HG02798 (cell line): ENCODE measurements at regions not wholly inside any gene's neighbourhood (a gene's known extent, or its start where the extent isn't known, plus 50 kb on each side); places are given as distances from the start of the nearest gene placed in this dataset.

ENCODE experiments used
- ATAC-seq: cut with Tn5 transposase; IDR thresholded peaks from one replicate; pipeline ENCODE4 v1.9.1; 2021; ENCODE audit warnings: mild to moderate bottlenecking; ENCODE audit not compliant: unreplicated experiment, poor library complexity

DNA sequence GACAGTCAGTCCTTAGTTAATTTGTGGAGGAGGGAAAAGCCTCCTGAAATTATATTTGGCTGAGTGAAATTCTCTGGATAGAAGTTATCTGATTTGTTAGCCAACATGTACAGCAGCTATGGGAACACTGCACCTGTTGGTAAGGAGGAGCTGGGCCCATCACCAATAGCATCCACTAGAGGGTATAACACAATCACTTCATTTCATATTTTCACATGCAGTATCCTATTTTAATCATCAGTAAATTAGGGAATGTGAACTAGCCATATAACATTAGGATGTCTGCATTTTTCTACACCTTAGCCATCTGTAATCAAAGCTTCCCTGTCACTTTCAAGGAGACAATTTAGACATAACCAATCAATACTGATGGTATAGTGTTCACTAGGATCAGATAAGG lies 818.4 kb upstream of the CDH2 start:
- ATAC-seq = no peak

DNA sequence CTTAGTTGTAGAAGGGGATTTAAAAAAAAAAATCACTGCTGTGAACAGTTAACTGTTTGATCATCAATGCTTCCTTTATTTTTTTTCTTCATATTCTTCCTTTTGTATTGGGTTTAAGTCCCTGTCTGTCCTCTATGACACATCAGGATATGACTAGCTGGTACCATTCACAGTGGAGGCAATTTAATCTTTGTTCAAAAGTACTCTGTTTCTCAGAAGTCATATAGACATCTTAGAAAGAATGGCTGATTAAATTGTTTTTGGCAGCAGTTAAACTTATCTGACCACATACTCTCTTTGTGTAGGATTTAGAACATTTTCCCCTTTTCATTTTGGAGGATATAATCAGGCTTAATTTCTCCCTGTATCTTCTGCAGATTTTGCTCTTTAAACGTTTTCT lies 807.8 kb upstream of the CDH2 start:
- ATAC-seq = no peak

DNA sequence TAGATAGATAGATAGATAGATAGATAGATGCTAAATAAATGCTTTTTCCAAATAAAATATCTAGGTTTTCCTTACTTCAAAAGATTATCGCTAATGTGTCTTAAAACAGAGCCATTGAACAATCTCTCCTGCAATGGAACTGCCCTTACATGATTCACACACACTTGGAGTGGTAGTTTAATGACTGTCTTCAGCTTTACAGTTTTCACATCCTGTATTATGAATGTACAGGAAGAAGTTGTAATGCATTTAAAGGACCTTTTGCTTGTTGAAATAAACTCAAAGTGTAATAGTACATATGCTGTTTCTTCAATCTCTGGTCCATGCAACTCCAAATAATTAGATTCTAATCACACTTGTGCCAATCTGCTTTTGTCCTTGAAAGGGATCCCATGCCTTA lies 797.6 kb upstream of the CDH2 start:
- no peak for ATAC-seq

DNA sequence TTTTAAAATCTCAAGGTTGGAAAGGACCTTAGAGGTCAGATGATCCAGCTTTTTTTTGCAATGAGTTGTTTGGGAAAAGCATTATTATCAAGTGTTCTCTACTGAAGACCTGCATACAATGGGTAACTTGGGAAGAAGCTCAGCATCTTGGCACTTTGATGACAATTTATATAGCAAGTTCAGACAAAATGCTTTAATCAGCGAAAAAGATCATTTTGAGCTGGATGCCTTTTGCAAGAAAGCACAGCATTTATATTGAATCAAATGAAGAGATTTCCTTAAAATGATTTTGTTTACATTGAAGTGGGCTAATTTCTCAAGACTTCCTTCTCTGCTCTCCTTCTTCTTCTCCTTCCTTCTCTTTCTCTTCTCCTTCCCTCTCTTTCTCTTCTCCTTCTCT lies 796.4 kb upstream of the CDH2 start:
- ATAC-seq = no peak

DNA sequence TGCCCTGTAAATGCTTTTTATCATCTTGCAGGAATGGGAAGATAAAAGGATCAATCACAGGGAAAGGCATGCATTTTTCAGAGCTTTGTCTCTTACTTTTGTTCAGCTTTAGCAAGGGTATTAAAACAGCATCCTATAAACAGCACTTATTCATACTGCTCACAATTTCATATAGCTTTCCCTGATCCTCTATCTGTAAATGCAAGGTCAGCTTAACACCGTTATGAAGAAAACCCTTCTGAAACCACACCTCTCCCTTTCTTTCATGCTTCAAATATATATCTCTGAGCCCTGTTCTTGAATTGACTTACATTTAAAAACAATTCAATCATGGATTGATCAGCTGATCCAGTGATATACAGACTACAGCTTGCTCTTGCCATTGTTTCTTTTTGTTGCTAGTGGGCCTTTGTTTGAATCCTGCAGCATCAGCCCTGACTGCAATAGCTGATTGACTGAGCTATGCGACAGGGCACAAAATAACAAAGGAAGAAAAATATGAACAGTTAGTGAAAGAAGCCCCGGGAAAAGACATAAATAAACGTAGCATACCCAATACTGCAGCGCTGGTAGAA lies 795.5 kb upstream of the CDH2 start:
- no peak for ATAC-seq

DNA sequence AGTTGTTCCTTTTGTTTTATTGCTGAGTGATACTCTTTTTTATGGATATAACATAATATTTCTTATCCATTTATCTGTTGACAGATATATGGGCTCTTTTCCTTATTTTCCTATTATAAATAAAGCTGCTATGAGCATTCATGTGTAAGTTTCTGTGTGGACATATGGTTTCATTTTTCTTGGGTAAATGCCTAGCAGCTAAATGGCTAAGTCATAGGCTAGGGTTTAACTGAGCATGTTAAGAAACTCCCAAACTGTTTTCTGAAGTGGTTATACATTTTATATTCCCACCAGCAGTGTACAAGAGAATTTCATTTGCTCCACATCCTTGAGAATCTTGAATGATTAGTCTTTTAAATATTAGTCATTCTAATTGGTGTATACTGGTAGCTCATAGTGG lies 786.6 kb upstream of the CDH2 start:
- ATAC-seq = no peak

DNA sequence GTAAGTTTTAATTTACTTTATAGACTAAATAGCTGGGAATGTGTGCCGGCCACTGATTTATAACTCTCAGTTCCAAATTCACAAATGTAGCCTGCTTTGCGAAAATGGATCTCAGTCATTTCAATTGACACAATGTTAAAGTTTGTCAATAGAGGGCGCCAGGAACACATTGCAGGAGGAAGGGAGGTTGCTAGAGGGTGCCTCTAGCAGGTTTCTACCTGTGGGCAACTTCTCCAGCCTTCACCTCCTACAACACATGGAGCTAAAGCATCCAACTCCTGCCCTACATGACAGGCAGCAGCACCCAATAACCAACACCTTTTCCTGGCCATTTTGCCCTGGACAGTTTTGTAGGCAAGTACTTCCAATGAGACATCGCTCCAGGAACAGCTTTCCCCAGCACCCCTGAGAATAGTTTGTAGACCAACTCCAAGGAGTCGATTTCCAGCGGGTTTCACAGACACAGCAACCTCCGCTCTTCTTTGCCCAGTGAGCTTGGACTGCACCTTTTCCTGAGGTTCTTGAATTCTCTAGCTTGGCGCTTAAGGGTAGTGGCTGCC lies 784.8 kb upstream of the CDH2 start:
- no peak for ATAC-seq

DNA sequence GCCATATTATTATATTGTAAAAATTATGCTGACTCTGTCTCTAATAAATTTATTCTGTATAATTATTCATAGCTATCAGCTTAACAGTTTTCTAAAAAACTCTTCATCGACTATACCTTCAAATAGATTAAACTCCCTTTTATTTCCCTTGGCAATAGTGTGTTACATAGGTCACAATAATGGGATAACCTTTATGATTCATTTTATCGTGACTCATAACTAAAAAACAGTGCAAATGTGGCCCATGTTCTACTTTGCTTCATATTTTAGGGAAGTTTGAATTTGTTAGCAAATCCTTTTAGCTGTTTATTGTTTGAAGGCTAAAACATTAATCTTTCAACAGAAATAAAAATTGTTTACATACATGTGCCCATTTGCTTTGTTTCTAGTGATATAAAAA lies 783.2 kb upstream of the CDH2 start:
- ATAC-seq = no peak

DNA sequence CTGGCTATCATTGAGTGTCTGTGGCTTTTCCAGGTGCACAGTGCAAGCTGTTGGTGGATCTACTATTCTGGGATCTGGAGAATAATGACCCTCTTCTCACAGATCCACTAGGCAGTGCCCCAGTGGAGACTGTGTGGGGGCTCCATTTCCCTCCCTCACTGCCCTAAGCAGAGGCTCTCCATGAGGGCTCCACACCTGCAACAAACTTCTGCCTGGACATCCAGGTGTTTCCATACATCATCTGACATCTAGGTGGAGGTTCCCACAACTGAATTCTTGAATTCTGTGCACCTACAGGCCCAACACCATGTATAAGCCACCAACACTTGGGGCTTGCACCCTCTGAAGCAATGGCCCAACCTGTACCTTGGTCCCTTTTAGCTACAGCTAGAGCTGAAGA lies 775.4 kb upstream of the CDH2 start:
- ATAC-seq = no peak

DNA sequence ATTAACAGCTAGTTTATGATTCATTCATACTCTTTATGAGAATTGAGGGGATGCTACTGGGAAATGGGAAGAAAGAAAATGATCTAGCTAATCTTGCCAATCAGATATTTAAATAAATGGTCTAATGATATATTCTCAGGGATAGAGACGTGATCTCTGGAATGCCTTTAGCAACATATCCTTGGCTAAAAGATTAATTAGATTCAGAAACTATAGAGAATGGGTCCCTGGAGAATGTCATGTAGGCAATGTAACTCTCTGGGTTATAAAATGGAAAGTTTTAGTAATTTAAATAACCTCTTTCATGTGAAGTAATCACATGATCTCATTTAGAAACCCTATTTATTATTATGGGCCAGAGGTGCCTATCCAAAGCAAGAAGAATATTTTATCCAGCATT lies 771.0 kb upstream of the CDH2 start:
- no peak for ATAC-seq

DNA sequence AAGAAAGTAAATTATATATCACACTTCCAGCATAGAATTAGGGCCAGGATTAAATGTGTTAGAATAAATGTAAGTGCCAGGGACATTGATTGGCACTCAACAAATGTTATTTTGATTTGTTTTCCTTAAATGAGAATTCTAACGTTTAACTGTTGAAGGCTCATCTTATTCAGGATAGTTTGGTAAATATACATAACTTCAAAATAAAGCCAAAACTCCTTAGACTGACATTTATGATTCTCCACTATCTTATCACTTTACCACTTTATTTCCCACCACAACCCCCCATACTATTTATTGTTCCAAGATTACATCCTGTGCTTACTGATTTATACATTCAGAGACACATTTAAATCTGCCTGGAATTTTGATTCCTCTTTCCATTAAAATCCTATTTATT lies 769.5 kb upstream of the CDH2 start:
- no peak for ATAC-seq

DNA sequence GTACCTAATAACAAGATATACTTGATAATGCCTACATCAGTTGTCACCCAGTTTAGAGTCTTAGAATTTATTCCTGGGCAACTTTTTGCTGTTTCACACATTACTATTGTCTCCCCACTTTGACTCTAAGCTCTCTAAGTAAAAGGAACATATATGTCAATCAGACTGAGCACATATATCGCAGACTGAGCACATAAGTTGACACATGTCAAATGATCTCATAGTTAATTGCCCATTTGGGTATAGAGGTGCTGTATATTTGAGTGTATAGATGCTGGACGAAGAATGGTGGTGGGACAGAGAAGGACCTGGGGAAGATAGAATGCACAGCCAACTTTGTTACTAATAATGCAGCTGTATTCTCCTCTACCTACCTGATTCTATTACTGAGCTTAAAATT lies 746.0 kb upstream of the CDH2 start:
- no peak for ATAC-seq

DNA sequence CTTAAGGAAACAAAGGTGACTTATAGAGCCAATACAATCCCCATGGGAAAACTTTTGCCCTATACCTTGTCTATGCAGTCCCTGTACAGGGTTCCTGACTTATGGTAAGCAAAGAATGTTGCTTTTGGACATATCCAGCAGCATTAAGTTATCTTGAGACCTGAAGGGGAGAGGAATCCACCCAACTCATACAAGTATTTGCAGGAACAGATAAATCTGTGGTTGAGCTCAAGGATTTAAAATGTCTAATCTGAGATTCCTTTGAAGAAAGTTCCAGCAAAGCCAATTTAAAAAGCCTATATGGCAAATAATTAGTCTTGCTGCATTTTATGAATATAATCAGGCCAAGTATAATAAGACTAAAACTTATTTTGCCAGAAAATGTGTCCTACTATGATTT lies 739.5 kb upstream of the CDH2 start:
- no peak for ATAC-seq

DNA sequence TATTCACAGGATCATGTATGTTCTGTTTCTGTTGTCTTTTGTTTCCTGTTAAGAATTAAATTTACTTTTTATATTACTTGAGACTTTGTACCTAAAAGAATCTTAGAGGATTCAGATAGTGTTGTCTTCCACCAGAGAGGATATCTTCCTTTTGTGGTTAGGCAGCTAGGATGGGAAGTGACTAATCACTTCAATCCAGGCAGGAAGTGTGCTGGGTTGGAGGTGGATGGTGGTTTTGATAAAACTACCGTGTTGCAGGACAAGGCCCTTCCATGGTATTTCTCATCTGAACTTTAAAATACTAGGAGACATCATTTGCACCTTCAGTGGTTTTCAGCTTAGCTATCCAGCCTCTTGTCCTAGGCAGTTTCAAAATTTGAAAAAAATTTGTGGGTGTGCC lies 728.6 kb upstream of the CDH2 start:
- no peak for ATAC-seq

DNA sequence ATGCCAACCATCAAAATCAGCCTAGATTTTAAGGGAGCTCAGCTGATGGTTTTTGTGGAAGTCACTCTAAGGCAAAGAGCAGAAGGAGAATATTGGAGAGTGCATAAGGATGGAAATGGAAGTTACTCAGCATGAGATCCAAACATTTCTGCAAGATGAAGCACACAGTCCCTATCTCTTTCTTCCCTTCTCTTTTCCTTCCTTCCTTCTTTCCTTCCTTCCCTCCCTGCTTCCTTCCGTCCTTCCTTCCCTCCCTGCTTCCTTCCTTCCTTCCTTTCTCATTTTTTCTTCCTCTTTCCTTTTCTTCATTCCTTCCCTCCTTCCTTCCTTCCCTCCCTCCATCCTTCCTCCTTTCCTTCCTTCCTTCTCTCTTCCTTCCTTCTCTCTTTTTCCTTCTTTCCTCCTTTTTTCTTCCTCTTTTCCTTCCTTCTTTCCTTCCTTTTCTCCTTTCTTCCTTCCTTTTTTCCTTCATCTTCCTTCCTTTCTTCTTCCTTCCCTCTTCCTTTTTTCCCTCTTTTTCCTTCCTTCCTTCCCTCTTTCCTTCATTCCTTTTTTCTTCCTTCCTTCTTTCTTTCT lies 727.9 kb upstream of the CDH2 start:
- ATAC-seq = no peak

DNA sequence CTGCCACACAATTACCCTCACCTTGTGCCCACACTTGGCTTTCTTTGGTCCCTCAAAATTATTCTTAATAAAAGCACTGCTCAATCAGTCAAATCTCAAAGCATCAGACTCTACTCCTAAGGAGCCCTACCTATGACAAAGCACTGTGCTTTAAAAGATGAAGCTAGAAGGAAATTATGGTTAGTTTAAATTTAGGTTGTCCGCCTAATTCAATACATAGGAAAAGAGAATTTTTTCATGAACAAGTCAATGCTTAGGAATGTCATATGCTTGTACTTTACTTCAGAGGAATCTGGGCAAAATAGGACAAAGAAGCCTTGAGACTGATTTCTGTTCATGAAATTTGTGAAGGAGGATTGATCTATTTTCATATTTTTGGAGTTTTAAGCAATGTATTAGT lies 726.4 kb upstream of the CDH2 start:
- no peak for ATAC-seq

DNA sequence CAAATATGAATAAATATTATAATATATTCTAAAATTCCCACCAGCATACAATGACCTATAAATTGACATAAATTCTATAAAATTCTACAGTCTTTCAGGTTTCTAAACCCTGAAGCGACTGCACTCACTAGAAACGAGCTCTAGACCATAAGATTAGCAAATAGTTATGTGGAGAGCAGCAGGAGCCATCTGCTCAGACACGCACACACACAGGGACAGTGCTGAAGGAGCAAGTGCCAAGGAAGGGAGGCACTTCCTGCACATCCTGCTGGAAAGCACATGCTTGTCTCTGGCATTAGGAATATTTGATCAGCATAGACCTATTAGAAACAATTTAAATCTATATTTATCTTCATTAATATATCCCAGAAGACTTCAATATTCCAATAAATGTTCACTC lies 713.9 kb upstream of the CDH2 start:
- no peak for ATAC-seq

DNA sequence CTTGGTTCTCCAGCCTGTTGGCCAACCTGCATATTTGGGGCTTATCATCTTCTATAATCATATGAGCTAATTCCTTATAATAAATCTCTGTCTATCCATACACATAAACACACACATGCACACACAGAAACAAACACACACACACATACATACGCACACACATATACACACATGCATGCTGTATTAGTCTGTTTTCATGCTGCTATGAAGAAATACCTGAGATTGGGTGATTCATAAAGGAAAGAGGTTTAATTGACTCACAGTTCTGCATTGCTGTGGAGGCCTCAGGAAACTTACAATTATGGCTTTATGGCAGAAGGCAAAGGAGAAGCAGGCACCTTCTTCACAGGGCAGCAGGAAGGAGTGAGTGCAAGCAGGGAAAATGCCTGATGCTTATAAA lies 707.4 kb upstream of the CDH2 start:
- no peak for ATAC-seq

DNA sequence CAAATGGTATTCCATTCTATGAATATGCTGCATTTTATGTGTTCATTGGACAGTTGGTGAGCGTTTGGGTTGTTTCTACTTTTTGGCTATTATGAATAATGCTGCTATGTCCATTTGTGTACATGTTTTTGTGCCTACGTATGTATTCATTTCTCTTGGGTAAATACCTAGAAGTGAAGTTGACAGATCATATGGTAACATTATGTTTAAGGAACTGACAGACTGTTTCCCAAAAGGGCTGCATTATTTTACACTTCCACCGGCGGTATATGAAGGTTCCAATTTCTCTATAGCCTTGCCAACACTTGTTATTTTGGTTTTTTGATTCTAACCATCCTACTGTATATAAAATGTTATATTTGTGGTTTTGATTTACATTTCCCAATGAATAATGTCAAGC lies 703.9 kb upstream of the CDH2 start:
- no peak for ATAC-seq

DNA sequence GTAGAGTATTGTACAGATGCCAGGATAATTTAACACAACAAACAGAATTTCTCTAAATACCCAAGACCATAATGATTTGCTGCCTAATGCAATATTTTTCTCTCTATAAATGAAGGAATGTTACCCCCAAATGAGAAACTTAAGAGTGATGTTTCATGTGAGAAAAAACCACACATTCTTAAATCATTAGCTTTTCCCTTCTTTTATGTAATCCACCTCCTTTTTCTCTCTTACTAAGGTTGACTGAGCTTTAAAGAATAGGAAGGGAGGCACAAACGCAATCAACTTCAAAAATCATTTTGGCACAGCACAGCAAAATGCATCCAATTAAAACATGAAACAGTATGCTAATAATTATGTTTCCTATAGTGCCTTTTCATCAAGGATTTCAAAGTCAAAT lies 698.1 kb upstream of the CDH2 start:
- ATAC-seq = no peak

DNA sequence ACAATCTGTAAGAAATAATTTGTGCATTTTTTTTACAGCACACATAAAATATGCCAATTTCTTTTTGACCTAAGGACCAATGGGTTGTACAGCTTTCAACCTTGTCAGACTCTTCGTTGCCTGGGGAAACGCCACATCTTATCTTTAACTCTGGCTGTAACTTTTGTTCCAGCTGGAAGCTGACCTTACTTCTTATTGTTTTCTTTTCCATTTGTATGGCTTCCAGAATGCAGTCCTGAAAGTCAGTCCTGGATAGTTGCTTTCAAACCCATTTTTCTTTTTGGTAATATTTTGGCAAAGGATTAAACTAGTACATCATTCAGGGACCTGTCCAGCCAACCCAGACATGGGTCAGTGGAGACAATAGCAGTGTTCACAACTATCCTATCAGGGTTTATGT lies 686.5 kb upstream of the CDH2 start:
- no peak for ATAC-seq

DNA sequence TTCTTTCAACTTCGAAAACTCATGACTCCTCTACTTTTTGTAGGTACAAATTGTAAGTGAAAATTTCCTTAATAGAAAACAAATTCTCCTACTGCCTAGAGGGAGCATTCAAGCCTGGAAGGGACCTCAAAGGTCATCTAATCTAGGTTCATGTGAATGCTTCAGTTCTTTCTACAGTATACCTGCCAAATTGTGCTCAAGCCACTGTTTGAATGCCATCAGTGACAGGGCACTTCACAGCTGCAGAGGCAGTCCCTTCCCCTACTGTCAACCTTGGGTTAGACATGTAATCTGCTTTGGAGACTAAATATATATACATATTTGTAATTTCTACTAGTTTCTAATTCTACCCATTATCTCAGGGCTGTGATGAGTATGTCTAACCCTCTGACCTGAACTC lies 681.3 kb upstream of the CDH2 start:
- ATAC-seq = no peak

DNA sequence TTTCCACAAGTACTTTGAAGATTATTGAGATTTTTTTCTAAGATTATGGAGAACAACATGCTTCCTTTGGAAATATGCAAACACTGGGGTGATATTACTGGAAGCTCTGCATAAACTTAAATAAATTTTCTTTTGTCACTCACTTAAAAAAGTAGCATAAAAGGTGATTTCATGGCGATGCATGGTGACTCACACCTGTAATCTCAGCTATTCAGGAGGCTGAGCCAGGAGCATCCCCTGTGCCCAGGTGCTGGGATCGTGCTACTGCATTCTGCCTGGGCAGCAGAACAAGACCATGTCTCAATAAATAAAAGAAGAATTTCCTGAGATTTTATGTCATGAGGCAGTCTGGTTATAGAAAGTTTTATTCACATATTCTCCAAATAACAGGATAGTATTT lies 679.1 kb upstream of the CDH2 start:
- ATAC-seq = no peak
